ENCODE measurements at regions not wholly inside any gene's neighbourhood (a gene's known extent, or its start where the extent isn't known, plus 50 kb on each side); places are given as distances from the start of the nearest gene placed in this dataset.

GRCh38 chr3:107092121-107092520 lies 285.1 kb upstream of the CCDC54 start:
- in situ Hi-C loops (cut with MboI; ENCODE audit: low sequenced_read_pairs), result no loop called here

DNA sequence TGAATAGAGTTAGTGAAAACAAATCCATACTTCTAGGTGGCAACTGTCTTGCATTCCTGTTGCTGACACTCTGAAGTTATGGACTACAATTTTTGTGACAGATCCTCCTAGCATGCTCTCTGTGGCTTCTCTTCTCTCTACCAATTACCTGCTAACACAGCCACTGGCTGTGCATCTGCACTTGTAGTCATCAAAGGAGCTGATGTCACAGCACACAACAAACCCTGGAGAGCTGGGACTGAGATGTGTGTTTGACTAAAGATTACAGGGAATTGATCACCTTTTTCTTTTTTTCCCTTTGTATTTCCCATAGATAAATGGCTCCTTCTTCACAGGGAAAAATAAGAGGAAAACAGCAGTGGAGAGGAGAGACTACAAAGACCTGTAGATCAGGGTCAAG lies 278.4 kb upstream of the CCDC54 start:
- in situ Hi-C loops (cut with MboI; ENCODE audit: low sequenced_read_pairs), result no loop called here

- in situ Hi-C loops (cut with MboI; ENCODE audit: low sequenced_read_pairs), result no loop called here
These were observed 277.1 kb upstream of the CCDC54 start for GRCh38 chr3:107100137-107100536.

DNA sequence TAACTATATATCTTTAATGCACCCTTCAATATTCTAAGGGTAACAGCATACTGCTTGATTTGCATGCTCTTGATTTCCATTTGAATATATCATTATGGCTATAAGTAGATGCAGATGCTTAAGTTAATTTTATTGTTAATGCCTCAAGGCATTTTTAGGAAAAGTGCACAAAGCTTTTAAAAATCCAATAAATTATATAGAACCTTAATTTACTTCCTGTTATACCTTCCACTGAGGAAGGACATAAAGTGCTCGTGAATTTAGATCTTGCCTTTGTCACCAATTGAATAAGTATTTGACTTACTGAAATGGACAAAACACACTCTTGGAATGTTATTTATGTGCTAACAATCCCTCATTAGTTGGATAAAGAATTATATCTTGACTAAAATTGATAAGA lies 276.7 kb upstream of the CCDC54 start:
- in situ Hi-C loops (cut with MboI; ENCODE audit: low sequenced_read_pairs), result no loop called here

- in situ Hi-C loops (cut with MboI; ENCODE audit: low sequenced_read_pairs), result no loop called here
These were observed 273.5 kb upstream of the CCDC54 start for GRCh38 chr3:107103786-107104185.

- in situ Hi-C loops (cut with MboI; ENCODE audit: low sequenced_read_pairs), result no loop called here
These were observed 270.9 kb upstream of the CCDC54 start for GRCh38 chr3:107106316-107106715.

- in situ Hi-C loops (cut with MboI; ENCODE audit: low sequenced_read_pairs), result no loop called here
These were observed 270.3 kb upstream of the CCDC54 start for GRCh38 chr3:107106907-107107306.

DNA sequence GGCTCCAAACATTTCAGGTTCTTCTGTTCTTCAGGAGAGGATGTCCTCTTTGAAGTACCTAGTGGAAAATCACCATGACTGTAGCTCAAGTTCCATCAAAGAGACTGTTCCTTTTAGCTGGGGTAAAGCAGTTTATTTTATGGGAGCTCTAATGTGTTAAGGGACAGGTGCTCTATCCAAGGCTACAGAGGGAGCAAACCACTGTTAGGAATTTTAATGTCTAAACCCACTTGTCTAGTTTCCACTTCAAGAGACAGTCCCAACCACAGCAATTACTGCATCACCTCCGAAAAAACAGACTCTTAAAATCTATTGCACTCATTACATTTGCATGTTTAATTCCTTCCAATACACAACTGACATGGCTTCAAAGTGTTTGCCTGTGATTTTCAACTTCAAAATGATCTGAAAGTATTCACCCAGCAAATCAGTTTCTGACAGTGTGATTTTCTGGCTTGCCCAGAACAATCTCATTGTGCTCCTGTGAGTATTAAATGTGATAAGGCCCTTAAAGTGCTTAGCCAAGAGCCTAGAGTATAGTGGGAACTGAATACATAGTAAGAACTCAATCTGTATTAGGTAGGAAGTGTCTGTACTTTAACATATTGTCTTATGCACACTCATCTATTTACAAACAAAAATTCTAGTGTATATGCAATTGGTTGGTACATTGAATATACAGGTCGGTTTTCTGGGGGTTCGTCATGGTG lies 266.5 kb upstream of the CCDC54 start:
- in situ Hi-C loops (cut with MboI; ENCODE audit: low sequenced_read_pairs), result no loop called here

GRCh38 chr3:107111872-107112271 lies 265.4 kb upstream of the CCDC54 start:
- in situ Hi-C loops (cut with MboI; ENCODE audit: low sequenced_read_pairs), result no loop called here

GRCh38 chr3:107112356-107112755 lies 264.9 kb upstream of the CCDC54 start:
- in situ Hi-C loops (cut with MboI; ENCODE audit: low sequenced_read_pairs), result no loop called here

DNA sequence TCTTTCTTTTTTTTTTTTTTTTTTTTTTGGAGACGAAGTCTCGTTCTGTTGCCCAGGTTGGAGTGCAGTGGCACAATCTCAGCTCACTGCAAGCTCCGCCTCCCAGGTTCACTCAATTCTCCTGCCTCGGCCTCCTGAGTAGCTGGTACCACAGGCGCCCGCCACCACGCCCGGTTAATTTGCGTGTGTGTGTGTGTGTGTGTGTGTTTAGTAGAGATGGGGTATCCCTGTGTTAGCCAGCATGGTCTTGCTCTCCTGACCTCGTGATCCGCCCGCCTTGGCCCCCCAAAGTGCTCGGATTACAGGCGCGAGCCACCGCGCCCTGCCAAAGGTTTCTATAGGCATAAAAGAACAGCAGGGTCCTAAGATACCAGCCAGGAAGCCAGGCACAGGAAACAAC lies 261.0 kb upstream of the CCDC54 start:
- in situ Hi-C loops (cut with MboI; ENCODE audit: low sequenced_read_pairs), result no loop called here

DNA sequence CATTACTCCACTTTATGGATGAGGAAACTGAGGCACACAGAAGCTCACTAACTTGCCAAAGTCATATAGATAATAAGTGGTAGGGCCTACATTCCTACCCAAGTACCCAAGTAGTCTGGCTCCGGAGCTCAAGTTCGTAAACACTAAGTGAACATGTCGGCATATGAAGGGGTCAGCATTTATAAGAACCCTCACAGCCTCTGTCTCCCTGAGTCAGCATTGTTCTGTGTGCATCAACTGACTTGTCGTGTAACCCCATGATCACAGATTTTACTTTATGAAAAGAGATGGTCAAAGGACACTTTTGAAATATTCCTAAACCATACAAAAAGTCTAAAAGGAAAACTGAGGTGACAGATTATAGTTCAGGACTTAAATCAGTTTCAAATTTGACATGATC lies 260.1 kb upstream of the CCDC54 start:
- in situ Hi-C loops (cut with MboI; ENCODE audit: low sequenced_read_pairs), result no loop called here

- in situ Hi-C loops (cut with MboI; ENCODE audit: low sequenced_read_pairs), result no loop called here
These were observed 259.2 kb upstream of the CCDC54 start for GRCh38 chr3:107117922-107118536.

DNA sequence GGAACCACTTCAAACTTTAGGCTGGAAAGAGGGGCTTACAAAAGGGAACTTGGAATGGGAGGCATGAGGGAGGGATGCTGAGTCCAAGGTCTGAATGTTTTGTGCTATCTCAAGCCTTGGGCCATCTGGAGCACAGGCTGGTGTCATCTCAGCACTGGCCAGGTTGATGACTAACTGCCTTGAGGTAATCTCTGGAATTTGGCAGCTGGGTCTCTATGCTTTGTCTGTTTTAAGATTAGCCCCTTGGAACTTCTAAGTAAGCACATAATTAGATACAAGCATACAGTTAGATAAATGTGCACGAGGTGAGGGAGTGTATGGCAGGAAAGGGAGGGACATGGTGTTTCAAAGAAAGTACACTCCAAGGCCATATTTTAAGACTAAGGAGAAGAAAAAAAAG lies 252.4 kb upstream of the CCDC54 start:
- in situ Hi-C loops (cut with MboI; ENCODE audit: low sequenced_read_pairs), result no loop called here

GRCh38 chr3:107128946-107129345 lies 248.3 kb upstream of the CCDC54 start:
- in situ Hi-C loops (cut with MboI; ENCODE audit: low sequenced_read_pairs), result no loop called here

DNA sequence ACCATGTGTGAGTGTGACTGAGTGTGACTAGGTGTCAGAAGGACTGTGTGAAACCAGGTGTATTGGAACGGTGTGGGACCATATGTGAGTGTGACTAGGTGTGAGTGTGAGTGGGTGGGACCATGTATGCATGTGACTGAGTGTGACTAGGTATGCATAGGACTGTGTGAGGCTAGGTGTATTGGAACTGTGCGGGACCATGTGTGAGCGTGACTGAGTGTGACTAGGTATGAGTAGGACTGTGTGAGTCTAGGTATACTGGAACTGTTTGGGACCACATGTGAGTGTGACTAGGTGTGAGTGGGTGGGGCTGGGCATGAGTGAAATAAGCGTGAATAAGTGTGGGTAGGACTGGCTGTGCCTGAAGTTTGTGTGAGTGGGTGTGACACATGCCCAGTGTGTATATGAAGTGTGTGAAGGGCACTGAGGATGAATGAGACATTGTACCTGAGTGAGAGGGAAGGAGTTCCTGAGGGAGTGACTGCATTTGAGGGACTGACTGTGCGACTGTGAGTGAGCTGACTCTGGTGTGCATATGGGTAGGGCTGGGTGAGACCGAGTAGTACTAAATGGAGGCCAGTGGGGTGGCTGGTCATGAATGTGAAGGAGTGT lies 247.0 kb upstream of the CCDC54 start:
- in situ Hi-C loops (cut with MboI; ENCODE audit: low sequenced_read_pairs), result no loop called here

- in situ Hi-C loops (cut with MboI; ENCODE audit: low sequenced_read_pairs), result no loop called here
These were observed 244.6 kb upstream of the CCDC54 start for GRCh38 chr3:107132674-107133073.

DNA sequence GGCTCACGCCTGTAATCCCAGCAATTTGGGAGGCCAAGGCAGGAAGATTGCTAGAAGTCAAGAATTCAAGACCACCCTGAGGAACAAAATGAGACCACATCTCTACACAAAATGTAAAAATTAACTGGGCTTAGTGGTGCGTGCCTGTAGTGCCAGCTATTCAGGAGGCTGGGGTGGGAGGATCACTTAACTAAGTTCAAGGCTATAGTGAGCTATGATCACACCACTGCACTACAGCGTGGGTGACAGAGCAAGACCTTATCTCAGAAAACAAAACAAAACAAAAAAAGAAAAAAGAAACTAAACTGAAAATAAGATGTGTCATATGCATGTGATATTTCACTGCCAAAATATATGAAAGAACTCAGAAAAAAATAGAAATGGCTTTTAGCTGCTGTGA lies 243.3 kb upstream of the CCDC54 start:
- in situ Hi-C loops (cut with MboI; ENCODE audit: low sequenced_read_pairs), result no loop called here

- in situ Hi-C loops (cut with MboI; ENCODE audit: low sequenced_read_pairs), result no loop called here
These were observed 235.1 kb upstream of the CCDC54 start for GRCh38 chr3:107142171-107142570.

DNA sequence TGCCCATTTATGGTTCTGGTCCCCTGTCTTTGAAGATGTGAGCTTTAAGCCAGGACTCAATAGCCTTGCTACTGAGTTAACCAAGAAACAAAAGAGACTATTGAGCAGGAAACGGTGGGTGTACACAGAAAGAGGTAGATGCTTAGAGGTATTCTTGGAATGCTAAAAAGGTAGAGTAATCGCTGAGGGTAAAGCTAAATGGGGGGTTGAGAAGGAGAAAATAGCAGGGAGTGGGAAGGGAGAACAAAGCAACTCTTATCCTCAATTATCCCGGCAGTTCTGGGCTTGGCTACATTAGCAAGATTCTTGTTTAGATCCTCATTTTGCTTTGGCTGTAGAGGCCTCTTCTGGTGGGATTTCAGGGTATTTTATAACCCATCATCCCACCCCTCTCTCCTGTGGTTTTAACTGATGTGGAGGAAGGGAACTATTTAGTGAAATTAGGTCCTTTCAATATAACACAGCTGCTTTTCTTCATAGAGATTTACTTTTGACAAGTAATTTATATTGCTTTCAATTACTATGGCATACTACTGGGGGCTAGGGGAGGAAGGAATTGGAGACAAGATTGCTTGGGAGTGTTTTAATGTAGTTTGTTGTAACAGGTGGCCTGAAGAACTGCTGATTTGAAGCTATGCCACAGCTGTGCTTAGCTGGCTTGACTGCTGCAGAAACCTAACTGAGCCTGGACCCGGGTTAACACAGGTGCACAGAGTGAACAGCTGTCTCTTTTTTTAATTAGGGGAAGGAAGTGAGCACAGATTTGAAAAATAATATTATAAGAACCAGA lies 234.3 kb upstream of the CCDC54 start:
- in situ Hi-C loops (cut with MboI; ENCODE audit: low sequenced_read_pairs), result no loop called here

- in situ Hi-C loops (cut with MboI; ENCODE audit: low sequenced_read_pairs), result no loop called here
These were observed 226.6 kb upstream of the CCDC54 start for GRCh38 chr3:107150675-107151074.

DNA sequence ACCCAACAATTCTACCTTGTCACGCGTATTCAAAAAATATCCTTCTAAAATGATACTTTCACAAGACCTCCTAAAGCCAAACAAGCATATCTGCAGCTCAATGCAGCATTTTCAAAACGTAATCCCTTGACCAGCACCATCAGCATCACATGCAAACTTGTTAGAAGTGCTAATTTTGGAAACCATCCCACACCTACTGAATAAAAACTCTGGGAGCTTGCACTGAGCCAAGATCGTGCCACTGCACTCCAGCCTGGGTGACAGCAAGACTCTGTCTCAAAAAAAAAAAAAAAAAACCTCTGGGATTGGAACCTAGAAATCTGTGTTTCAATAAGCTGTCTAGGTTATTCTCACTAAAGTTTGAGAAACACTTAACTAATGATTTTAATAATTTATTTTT lies 223.3 kb upstream of the CCDC54 start:
- in situ Hi-C loops (cut with MboI; ENCODE audit: low sequenced_read_pairs), result no loop called here

All from HL-60/S4 (cell line).